ENCODE measurements at regions not wholly inside any gene's neighbourhood (a gene's known extent, or its start where the extent isn't known, plus 50 kb on each side); places are given as distances from the start of the nearest gene placed in this dataset.

GRCh38 chr11:116314006-116314405 lies 458.8 kb downstream of the BUD13 start:
- TF ChIP-seq CTCF (IDR thresholded peaks at IDR 0.05) (no peak), POLR2A (IDR thresholded peaks at IDR 0.05) (no peak)
